ENCODE measurements at regions not wholly inside any gene's neighbourhood (a gene's known extent, or its start where the extent isn't known, plus 50 kb on each side); places are given as distances from the start of the nearest gene placed in this dataset.
"Not testable (repeated sequence)": the region's sequence is repeated elsewhere in the genome, so short reads cannot be mapped to it uniquely, and the experiment has no call there.

- TF ChIP-seq EP300 (IDR thresholded peaks at IDR 0.05) (no peak), POLR2A (IDR thresholded peaks at IDR 0.05) (no peak), POLR2AphosphoS5 (IDR thresholded peaks at IDR 0.05) (no peak)
- TF ChIP-seq, protein P1, sequence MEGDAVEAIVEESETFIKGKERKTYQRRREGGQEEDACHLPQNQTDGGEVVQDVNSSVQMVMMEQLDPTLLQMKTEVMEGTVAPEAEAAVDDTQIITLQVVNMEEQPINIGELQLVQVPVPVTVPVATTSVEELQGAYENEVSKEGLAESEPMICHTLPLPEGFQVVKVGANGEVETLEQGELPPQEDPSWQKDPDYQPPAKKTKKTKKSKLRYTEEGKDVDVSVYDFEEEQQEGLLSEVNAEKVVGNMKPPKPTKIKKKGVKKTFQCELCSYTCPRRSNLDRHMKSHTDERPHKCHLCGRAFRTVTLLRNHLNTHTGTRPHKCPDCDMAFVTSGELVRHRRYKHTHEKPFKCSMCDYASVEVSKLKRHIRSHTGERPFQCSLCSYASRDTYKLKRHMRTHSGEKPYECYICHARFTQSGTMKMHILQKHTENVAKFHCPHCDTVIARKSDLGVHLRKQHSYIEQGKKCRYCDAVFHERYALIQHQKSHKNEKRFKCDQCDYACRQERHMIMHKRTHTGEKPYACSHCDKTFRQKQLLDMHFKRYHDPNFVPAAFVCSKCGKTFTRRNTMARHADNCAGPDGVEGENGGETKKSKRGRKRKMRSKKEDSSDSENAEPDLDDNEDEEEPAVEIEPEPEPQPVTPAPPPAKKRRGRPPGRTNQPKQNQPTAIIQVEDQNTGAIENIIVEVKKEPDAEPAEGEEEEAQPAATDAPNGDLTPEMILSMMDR (IDR thresholded peaks at IDR 0.05): no peak
- H3K27ac ChIP-seq: no peak overlapping the region
- ATAC-seq: no peak
- 85 to 88% methylated on average over 3 of the region's 3 CpGs for WGBS, 2 donors (ENCODE audit: low coverage in 1 of 2)
- no peaks in the 10 kb centered on the region for H3K4me1 ChIP-seq
- no peak overlapping the region for H3K4me3 ChIP-seq
- H3K27me3 ChIP-seq: no peaks in the 10 kb centered on the region
- no peaks in the 10 kb centered on the region for H3K36me3 ChIP-seq
- H3K9me3 ChIP-seq: no peaks in the 10 kb centered on the region
Observed at GRCh38 chr2:144780983-144781382, 261.1 kb upstream of the ZEB2 start.

DNA sequence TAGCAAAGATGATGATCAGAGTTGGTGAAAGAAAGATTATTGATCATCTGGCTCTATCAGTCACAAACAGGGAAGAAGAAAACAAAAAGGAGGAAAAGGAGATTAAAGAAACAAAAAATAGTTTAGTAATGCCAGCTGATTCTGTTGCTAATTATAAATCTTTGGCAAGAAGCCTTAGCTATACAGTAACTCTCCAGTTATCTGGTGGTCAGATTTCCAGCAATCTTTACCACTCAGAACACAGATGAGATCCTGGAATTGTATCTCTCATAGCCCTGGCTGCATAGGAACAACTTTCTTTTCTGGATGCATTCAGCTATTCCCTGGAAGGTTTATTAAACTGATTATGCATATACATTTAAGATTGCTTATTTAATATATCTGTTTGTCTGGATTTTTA, 256.8 kb upstream of the ZEB2 start:
- no peak overlapping the region for H3K27ac ChIP-seq
- no peaks in the 10 kb centered on the region for H3K36me3 ChIP-seq
- no peak for ATAC-seq
- no peaks in the 10 kb centered on the region for H3K9me3 ChIP-seq
- no peaks in the 10 kb centered on the region for H3K4me1 ChIP-seq
- no peak for TF ChIP-seq POLR2AphosphoS5 (IDR thresholded peaks at IDR 0.05)
- TF ChIP-seq POLR2A (IDR thresholded peaks at IDR 0.05): no peak
- TF ChIP-seq, protein P1 (IDR thresholded peaks at IDR 0.05): no peak
- no peak for TF ChIP-seq EP300 (IDR thresholded peaks at IDR 0.05)
- no peaks in the 10 kb centered on the region for H3K27me3 ChIP-seq
- no peak overlapping the region for H3K4me3 ChIP-seq

DNA sequence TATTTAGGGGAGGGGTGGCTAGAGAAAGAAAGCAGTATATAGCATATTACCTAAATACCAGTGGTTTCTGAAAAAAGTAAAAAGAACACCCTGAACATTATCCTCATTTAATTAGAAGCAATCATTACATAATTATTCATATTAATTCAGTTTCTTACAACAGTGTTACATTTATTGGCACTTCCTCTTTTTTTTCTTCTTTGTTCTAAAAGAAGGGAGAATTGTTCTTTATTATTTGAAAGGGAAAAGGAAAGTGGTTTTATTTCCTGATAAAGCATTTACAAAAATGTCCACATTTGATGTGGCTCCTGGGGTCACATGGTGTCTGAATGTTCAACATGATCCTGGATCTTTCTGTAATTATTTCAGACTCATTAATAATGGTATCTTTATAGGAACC, 254.9 kb upstream of the ZEB2 start:
- no peak overlapping the region for H3K4me3 ChIP-seq
- H3K36me3 ChIP-seq: no peaks in the 10 kb centered on the region
- H3K4me1 ChIP-seq: no peaks in the 10 kb centered on the region
- TF ChIP-seq POLR2A (IDR thresholded peaks at IDR 0.05): no peak
- TF ChIP-seq, protein P1 (IDR thresholded peaks at IDR 0.05): no peak
- TF ChIP-seq POLR2AphosphoS5 (IDR thresholded peaks at IDR 0.05): no peak
- no peak for TF ChIP-seq EP300 (IDR thresholded peaks at IDR 0.05)
- no peak overlapping the region for H3K27ac ChIP-seq
- H3K27me3 ChIP-seq: no peaks in the 10 kb centered on the region
- ATAC-seq: no peak
- no peaks in the 10 kb centered on the region for H3K9me3 ChIP-seq

GRCh38 chr2:144771348-144771747, 251.4 kb upstream of the ZEB2 start:
- no peak for TF ChIP-seq POLR2AphosphoS5 (IDR thresholded peaks at IDR 0.05)
- TF ChIP-seq, protein P1 (IDR thresholded peaks at IDR 0.05): no peak
- no peak for TF ChIP-seq EP300 (IDR thresholded peaks at IDR 0.05)
- no peak for TF ChIP-seq POLR2A (IDR thresholded peaks at IDR 0.05)
- Histone ChIP-seq H3K4me3 (no peak overlapping the region), H3K36me3 (no peaks in the 10 kb centered on the region), H3K27ac (no peak overlapping the region), H3K9me3 (no peaks in the 10 kb centered on the region), H3K4me1 (no peaks in the 10 kb centered on the region), H3K27me3 (no peaks in the 10 kb centered on the region)
- ATAC-seq: no peak
- WGBS, 2 donors (ENCODE audit: low coverage in 1 of 2): 76 to 88% methylated on average over 3 of the region's 3 CpGs

GRCh38 chr2:144770616-144771230, 250.8 kb upstream of the ZEB2 start:
- no peak for TF ChIP-seq POLR2A (IDR thresholded peaks at IDR 0.05)
- no peak for TF ChIP-seq POLR2AphosphoS5 (IDR thresholded peaks at IDR 0.05)
- TF ChIP-seq EP300 (IDR thresholded peaks at IDR 0.05): no peak
- TF ChIP-seq, protein P1 (IDR thresholded peaks at IDR 0.05): no peak
- H3K9me3 ChIP-seq: no peaks in the 10 kb centered on the region
- H3K36me3 ChIP-seq: no peaks in the 10 kb centered on the region
- no peak overlapping the region for H3K4me3 ChIP-seq
- no peak for ATAC-seq
- WGBS, 2 donors (ENCODE audit: low coverage in 1 of 2): 69 to 91% methylated on average over 6 of the region's 6 CpGs
- H3K4me1 ChIP-seq: no peaks in the 10 kb centered on the region
- H3K27me3 ChIP-seq: no peaks in the 10 kb centered on the region
- H3K27ac ChIP-seq: no peak overlapping the region

GRCh38 chr2:144760939-144761338, 241.0 kb upstream of the ZEB2 start:
- not testable (repeated sequence) for H3K4me3 ChIP-seq, H3K36me3 ChIP-seq, H3K4me1 ChIP-seq, H3K9me3 ChIP-seq, H3K27ac ChIP-seq, H3K27me3 ChIP-seq, ATAC-seq
- WGBS, 2 donors (ENCODE audit: low coverage in 1 of 2): 74 to 95% methylated on average over 2 of the region's 2 CpGs
